Smooth muscle cell (in vitro differentiated cells): ENCODE measurements at regions not wholly inside any gene's neighbourhood (a gene's known extent, or its start where the extent isn't known, plus 50 kb on each side); places are given as distances from the start of the nearest gene placed in this dataset.

Experiments
- DNase-seq: peaks from one replicate; lab custom pipeline; 2025; ENCODE audit not compliant: unreplicated experiment; lab: John Stamatoyannopoulos, UW
- H2AFZ ChIP-seq: fragments of 200-600 bp; sonication (generic); 2 replicates; pipeline ENCODE4 v1.6.0; 2016; ENCODE audit warnings: antibody characterized with exemption, low read depth, mild to moderate bottlenecking
- H3F3A ChIP-seq: fragments of 200-600 bp; sonication (generic); 2 replicates; pipeline ENCODE4 v1.6.0; 2017; ENCODE audit warnings: antibody characterized with exemption, low read depth
- H3K27ac ChIP-seq: fragments of 200-600 bp; sonication (generic); 2 replicates; pipeline ENCODE4 v1.5.1; 2016; ENCODE audit warnings: low read depth, mild to moderate bottlenecking
- H3K27me3 ChIP-seq: fragments of 200-600 bp; sonication (generic); 2 replicates; pipeline ENCODE4 v1.6.1; 2016; ENCODE audit warnings: low read depth, mild to moderate bottlenecking
- H3K36me3 ChIP-seq: fragments of 200-600 bp; sonication (generic); 2 replicates; pipeline ENCODE4 v1.5.1; 2016; ENCODE audit warnings: low read depth
- H3K4me1 ChIP-seq: fragments of 200-600 bp; sonication (generic); 2 replicates; pipeline ENCODE4 v1.5.1; 2016; ENCODE audit warnings: low read depth
- H3K4me2 ChIP-seq: fragments of 200-600 bp; sonication (generic); 2 replicates; pipeline ENCODE4 v1.6.0; 2016; ENCODE audit warnings: mild to moderate bottlenecking
- H3K4me3 ChIP-seq: fragments of 200-600 bp; sonication (generic); 2 replicates; pipeline ENCODE4 v1.5.1; 2016; ENCODE audit warnings: mild to moderate bottlenecking
- H3K79me2 ChIP-seq: fragments of 200-600 bp; sonication (generic); 2 replicates; pipeline ENCODE4 v1.6.0; 2016; ENCODE audit warnings: low read depth, mild to moderate bottlenecking
- H3K9ac ChIP-seq: fragments of 200-600 bp; sonication (generic); 2 replicates; pipeline ENCODE4 v1.6.0; 2016; ENCODE audit warnings: low read depth
- H3K9me3 ChIP-seq: fragments of 200-600 bp; sonication (generic); replicated peaks from 2 replicates; pipeline ENCODE4 v1.5.1; 2016; ENCODE audit warnings: low read depth
- H4K20me1 ChIP-seq: fragments of 200-600 bp; sonication (generic); 2 replicates; pipeline ENCODE4 v1.6.0; 2016; ENCODE audit warnings: low read depth
- WGBS: methylation state at CpG from one replicate; pipeline ENCODE4 v1.1.7; 2016; ENCODE audit warnings: low lambda C conversion rate; 5-methylcytosine and 5-hydroxymethylcytosine counted together
- TF ChIP-seq, protein P1 (sequence below): fragments of 200-600 bp; sonication (generic); IDR thresholded peaks from 2 replicates; pipeline ENCODE4 v1.5.1; 2017; ENCODE audit warnings: borderline replicate concordance, mild to moderate bottlenecking, antibody characterized with exemption; ENCODE audit not compliant: insufficient read depth, poor library complexity, severe bottlenecking

GRCh38 chr12:47385653-47386052, 305.9 kb upstream of the AMIGO2 start:
- Histone ChIP-seq H3K4me2 (no peak overlapping the region), H4K20me1 (no peaks in the 10 kb centered on the region), H3K4me1 (peaks cover 3% of the 10 kb centered on the region), H3K27me3 (no peaks in the 10 kb centered on the region), H3K9me3 (no peaks in the 10 kb centered on the region), H2AFZ (no peak overlapping the region), H3K79me2 (no peaks in the 10 kb centered on the region), H3K4me3 (no peak overlapping the region), H3K36me3 (no peaks in the 10 kb centered on the region), H3F3A (no peaks in the 10 kb centered on the region), H3K27ac (no peak overlapping the region), H3K9ac (no peak overlapping the region)
- TF ChIP-seq, protein P1, sequence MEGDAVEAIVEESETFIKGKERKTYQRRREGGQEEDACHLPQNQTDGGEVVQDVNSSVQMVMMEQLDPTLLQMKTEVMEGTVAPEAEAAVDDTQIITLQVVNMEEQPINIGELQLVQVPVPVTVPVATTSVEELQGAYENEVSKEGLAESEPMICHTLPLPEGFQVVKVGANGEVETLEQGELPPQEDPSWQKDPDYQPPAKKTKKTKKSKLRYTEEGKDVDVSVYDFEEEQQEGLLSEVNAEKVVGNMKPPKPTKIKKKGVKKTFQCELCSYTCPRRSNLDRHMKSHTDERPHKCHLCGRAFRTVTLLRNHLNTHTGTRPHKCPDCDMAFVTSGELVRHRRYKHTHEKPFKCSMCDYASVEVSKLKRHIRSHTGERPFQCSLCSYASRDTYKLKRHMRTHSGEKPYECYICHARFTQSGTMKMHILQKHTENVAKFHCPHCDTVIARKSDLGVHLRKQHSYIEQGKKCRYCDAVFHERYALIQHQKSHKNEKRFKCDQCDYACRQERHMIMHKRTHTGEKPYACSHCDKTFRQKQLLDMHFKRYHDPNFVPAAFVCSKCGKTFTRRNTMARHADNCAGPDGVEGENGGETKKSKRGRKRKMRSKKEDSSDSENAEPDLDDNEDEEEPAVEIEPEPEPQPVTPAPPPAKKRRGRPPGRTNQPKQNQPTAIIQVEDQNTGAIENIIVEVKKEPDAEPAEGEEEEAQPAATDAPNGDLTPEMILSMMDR: no peak
- 40% methylated on average over 5 of the region's 5 CpGs for WGBS
- no peak for DNase-seq

- WGBS: 29% methylated on average over 4 of the region's 4 CpGs
- Histone ChIP-seq H3K27ac (no peak overlapping the region), H4K20me1 (no peaks in the 10 kb centered on the region), H3K4me3 (no peak overlapping the region), H3K36me3 (no peaks in the 10 kb centered on the region), H2AFZ (peak overlapping the region; percentile 2), H3K79me2 (no peaks in the 10 kb centered on the region), H3K4me2 (no peak overlapping the region), H3K27me3 (no peaks in the 10 kb centered on the region), H3F3A (peaks cover 4% of the 10 kb centered on the region), H3K4me1 (peaks cover 3% of the 10 kb centered on the region), H3K9me3 (no peaks in the 10 kb centered on the region), H3K9ac (no peak overlapping the region)
- no peak for DNase-seq
- TF ChIP-seq, protein P1: no peak
These were observed 304.2 kb upstream of the AMIGO2 start for GRCh38 chr12:47383942-47384341.

GRCh38 chr12:47382305-47382704, 302.5 kb upstream of the AMIGO2 start:
- no peaks in the 10 kb centered on the region for H3K79me2 ChIP-seq
- H3K27ac ChIP-seq: no peak overlapping the region
- H2AFZ ChIP-seq: no peak overlapping the region

GRCh38 chr12:47378907-47379306, 299.1 kb upstream of the AMIGO2 start:
- no peaks in the 10 kb centered on the region for H3K27me3 ChIP-seq
- H4K20me1 ChIP-seq: no peaks in the 10 kb centered on the region
- no peak overlapping the region for H2AFZ ChIP-seq
- H3K9ac ChIP-seq: no peak overlapping the region
- H3K27ac ChIP-seq: peak overlapping the region; percentile 84
- DNase-seq: no peak
- peaks cover 2% of the 10 kb centered on the region for H3K4me1 ChIP-seq
- peaks cover 21% of the 10 kb centered on the region for H3F3A ChIP-seq
- H3K4me2 ChIP-seq: no peak overlapping the region
- H3K9me3 ChIP-seq: no peaks in the 10 kb centered on the region
- TF ChIP-seq, protein P1: no peak
- H3K79me2 ChIP-seq: no peaks in the 10 kb centered on the region
- no peaks in the 10 kb centered on the region for H3K36me3 ChIP-seq
- H3K4me3 ChIP-seq: no peak overlapping the region

More at GRCh38 chr12:47382305-47382704, 302.5 kb upstream of the AMIGO2 start:
- 95% methylated on average over 1 of the region's 1 CpG for WGBS
- DNase-seq: no peak
- H3K9me3 ChIP-seq: no peaks in the 10 kb centered on the region
- H3K4me2 ChIP-seq: no peak overlapping the region
- H4K20me1 ChIP-seq: no peaks in the 10 kb centered on the region
- H3K4me3 ChIP-seq: no peak overlapping the region
- TF ChIP-seq, protein P1: no peak
- H3K36me3 ChIP-seq: no peaks in the 10 kb centered on the region
- no peak overlapping the region for H3K9ac ChIP-seq
- no peaks in the 10 kb centered on the region for H3K27me3 ChIP-seq
- peaks cover 16% of the 10 kb centered on the region for H3F3A ChIP-seq
- H3K4me1 ChIP-seq: peaks cover 6% of the 10 kb centered on the region
